NCI-H1436 treated with DMSO at 0.1 percent for 48 hours (cell line): ENCODE measurements at regions not wholly inside any gene's neighbourhood (a gene's known extent, or its start where the extent isn't known, plus 50 kb on each side); places are given as distances from the start of the nearest gene placed in this dataset.

Source experiments
- DNase-seq: peaks from one replicate; lab custom pipeline; 2025; lab: John Stamatoyannopoulos, UW

- DNase-seq = no peak
These were observed 207.7 kb upstream of the FGGY start for GRCh38 chr1:59089036-59089798.

GRCh38 chr1:59089922-59090457, 206.9 kb upstream of the FGGY start:
- DNase-seq = no peak

GRCh38 chr1:59092126-59092525, 204.8 kb upstream of the FGGY start:
- no peak for DNase-seq

- no peak for DNase-seq
These were observed 202.9 kb upstream of the FGGY start for GRCh38 chr1:59094001-59094400.

- no peak for DNase-seq
These were observed 200.4 kb upstream of the FGGY start for GRCh38 chr1:59096501-59096900.

- no peak for DNase-seq
These were observed 198.2 kb upstream of the FGGY start for GRCh38 chr1:59098655-59099054.

GRCh38 chr1:59100708-59101374, 196.1 kb upstream of the FGGY start:
- DNase-seq = no peak

- no peak for DNase-seq
These were observed 195.4 kb upstream of the FGGY start for GRCh38 chr1:59101518-59101917.

GRCh38 chr1:59103457-59103856, 193.4 kb upstream of the FGGY start:
- DNase-seq = no peak

GRCh38 chr1:59104191-59104760, 192.6 kb upstream of the FGGY start:
- DNase-seq = no peak

- DNase-seq = no peak
These were observed 191.1 kb upstream of the FGGY start for GRCh38 chr1:59105548-59106507.

- DNase-seq = no peak
These were observed 189.4 kb upstream of the FGGY start for GRCh38 chr1:59107516-59107915.

GRCh38 chr1:59107916-59108315, 189.0 kb upstream of the FGGY start:
- no peak for DNase-seq

GRCh38 chr1:59108481-59109317, 188.2 kb upstream of the FGGY start:
- no peak for DNase-seq

GRCh38 chr1:59110271-59110670, 186.6 kb upstream of the FGGY start:
- DNase-seq = no peak

GRCh38 chr1:59113876-59114457, 182.9 kb upstream of the FGGY start:
- no peak for DNase-seq

GRCh38 chr1:59115865-59116264, 181.0 kb upstream of the FGGY start:
- no peak for DNase-seq

GRCh38 chr1:59116920-59117542, 179.9 kb upstream of the FGGY start:
- DNase-seq = no peak

GRCh38 chr1:59122527-59122926, 174.4 kb upstream of the FGGY start:
- DNase-seq = no peak

- DNase-seq = no peak
These were observed 173.7 kb upstream of the FGGY start for GRCh38 chr1:59123081-59123681.
